PC-9 (cell line): ENCODE measurements at regions not wholly inside any gene's neighbourhood (a gene's known extent, or its start where the extent isn't known, plus 50 kb on each side); places are given as distances from the start of the nearest gene placed in this dataset.

Source experiments
- BruUV-seq: library from RNA; stranded (reverse); fragments of 400-500 nt; replicated peaks from 2 replicates; lab custom pipeline; 2021; lab: Mats Ljungman, UMichigan
- CTCF ChIA-PET: fragments of 300-600 bp; sonication (Branson Sonifier 250); formaldehyde crosslinking; loops from one replicate; lab custom pipeline; 2022; ENCODE audit warnings: antibody characterized with exemption; lab: Charles Lee
- POLR2A ChIA-PET: fragments of 300-600 bp; sonication (Branson Sonifier 250); formaldehyde crosslinking; loops from one replicate; lab custom pipeline; 2022; ENCODE audit warnings: antibody characterized with exemption; ENCODE audit not compliant: unreplicated experiment; lab: Charles Lee
- DNase-seq, 2 experiments: peaks; one replicate each; pipeline versions ENCODE4 v3.0.0 to v3.0.0-alpha.2; 2015 to 2022; ENCODE audit warnings: mixed read lengths in 1 of 2
- H2AFZ ChIP-seq: fragments of 200-600 bp; sonication (generic); 2 replicates; pipeline ENCODE4 v1.8.1; 2017; ENCODE audit warnings: antibody characterized with exemption
- H3F3A ChIP-seq: fragments of 200-600 bp; sonication (generic); 2 replicates; pipeline ENCODE4 v1.8.1; 2017; ENCODE audit warnings: antibody characterized with exemption, mild to moderate bottlenecking, low read depth; ENCODE audit not compliant: insufficient read depth
- H3K27ac ChIP-seq: fragments of 200-600 bp; sonication (generic); 2 replicates; pipeline ENCODE4 v1.6.1; 2016; ENCODE audit warnings: mixed run types
- H3K27me3 ChIP-seq: fragments of 200-600 bp; sonication (generic); 2 replicates; pipeline ENCODE4 v1.6.1; 2016; ENCODE audit warnings: low read depth, mixed run types; ENCODE audit not compliant: insufficient read depth
- H3K36me3 ChIP-seq: fragments of 200-600 bp; sonication (generic); 2 replicates; pipeline ENCODE4 v1.6.1; 2016; ENCODE audit warnings: low read depth, mixed run types
- H3K4me1 ChIP-seq: fragments of 200-600 bp; sonication (generic); replicated peaks from 2 replicates; pipeline ENCODE4 v1.6.1; 2016; ENCODE audit warnings: mixed run types; ENCODE audit not compliant: insufficient read depth
- H3K4me2 ChIP-seq: fragments of 200-600 bp; sonication (generic); 2 replicates; pipeline ENCODE4 v1.6.1; 2017; ENCODE audit warnings: mixed run types
- H3K4me3 ChIP-seq: fragments of 200-600 bp; sonication (generic); 2 replicates; pipeline ENCODE4 v1.6.1; 2016; ENCODE audit warnings: mixed run types
- H3K79me2 ChIP-seq: fragments of 200-600 bp; sonication (generic); 2 replicates; pipeline ENCODE4 v1.6.1; 2017; ENCODE audit warnings: low read depth, mixed run types
- H3K9me2 ChIP-seq: fragments of 200-600 bp; sonication (generic); 2 replicates; pipeline ENCODE4 v1.8.1; 2017; ENCODE audit warnings: mild to moderate bottlenecking; ENCODE audit not compliant: insufficient read depth
- H3K9me3 ChIP-seq: fragments of 200-600 bp; sonication (generic); 2 replicates; pipeline ENCODE4 v1.8.1; 2016; ENCODE audit warnings: low read depth; ENCODE audit not compliant: insufficient read depth
- H4K20me1 ChIP-seq: fragments of 200-600 bp; sonication (generic); 2 replicates; pipeline ENCODE4 v1.8.1; 2017; ENCODE audit not compliant: insufficient read depth
- CTCF ChIP-seq: fragments of 200-600 bp; sonication (generic); conservative IDR thresholded peaks from 2 replicates; pipeline ENCODE4 v1.6.1; 2017; ENCODE audit warnings: mixed run types, antibody characterized with exemption, mild to moderate bottlenecking, moderate library complexity
- EZH2 ChIP-seq: fragments of 200-600 bp; sonication (generic); IDR thresholded peaks from 2 replicates; pipeline ENCODE4 v1.8.0; 2017; ENCODE audit warnings: antibody characterized with exemption, low read depth
- intact Hi-C: fragments of 100-400 bp; cut with micrococcal nuclease; formaldehyde crosslinking; loops from one replicate; pipeline ENCODE4 v1.10.0; 2022; ENCODE audit not compliant: unreplicated experiment

GRCh38 chr14:30330033-30330432, 228.9 kb upstream of the G2E3 start:
- no peak overlapping the region for H3K4me3 ChIP-seq
- POLR2A ChIA-PET = no interaction called here
- TF ChIP-seq CTCF (no peak), EZH2 (no peak)
- CTCF ChIA-PET = interaction anchor here (0.7 kb wide), 1 partner anchor 15 kb away, joined by 3 read pairs; no protein-coding TSS in a partner anchor
- H3K9me3 ChIP-seq = no peaks in the 10 kb centered on the region
- H3K27me3 ChIP-seq = no peaks in the 10 kb centered on the region
- no peak overlapping the region for H3K4me2 ChIP-seq
- H3K27ac ChIP-seq = no peak overlapping the region
- no peak for DNase-seq
- no peaks in the 10 kb centered on the region for H3K36me3 ChIP-seq
- H3K4me1 ChIP-seq = no peaks in the 10 kb centered on the region
- H2AFZ ChIP-seq = no peak overlapping the region
- no peaks in the 10 kb centered on the region for H3F3A ChIP-seq
- BruUV-seq = no TSS peak
- intact Hi-C loops = no loop called here
- no peaks in the 10 kb centered on the region for H3K79me2 ChIP-seq
- H4K20me1 ChIP-seq = no peaks in the 10 kb centered on the region
- H3K9me2 ChIP-seq = no peaks in the 10 kb centered on the region

- DNase-seq = no peak
Observed at GRCh38 chr14:30330445-30330844, 228.5 kb upstream of the G2E3 start.

GRCh38 chr14:30331030-30331429, 227.9 kb upstream of the G2E3 start:
- CTCF ChIA-PET = interaction anchor here (0.7 kb wide), 1 partner anchor 14 kb away, joined by 3 read pairs; no protein-coding TSS in a partner anchor

More at GRCh38 chr14:30330445-30330844, 228.5 kb upstream of the G2E3 start:
- Histone ChIP-seq H3K9me2 (no peaks in the 10 kb centered on the region), H3F3A (no peaks in the 10 kb centered on the region), H4K20me1 (no peaks in the 10 kb centered on the region), H3K27me3 (no peaks in the 10 kb centered on the region), H3K79me2 (no peaks in the 10 kb centered on the region), H3K4me1 (no peaks in the 10 kb centered on the region), H2AFZ (no peak overlapping the region), H3K27ac (no peak overlapping the region), H3K4me3 (no peak overlapping the region), H3K36me3 (no peaks in the 10 kb centered on the region), H3K9me3 (no peaks in the 10 kb centered on the region), H3K4me2 (no peak overlapping the region)
- ChIA-PET CTCF (interaction anchor here (0.7 kb wide), 1 partner anchor 15 kb away, joined by 3 read pairs; no protein-coding TSS in a partner anchor), POLR2A (no interaction called here)
- no TSS peak for BruUV-seq
- TF ChIP-seq CTCF (peak; percentile 36), EZH2 (no peak)
- intact Hi-C loops = no loop called here

More at GRCh38 chr14:30331030-30331429, 227.9 kb upstream of the G2E3 start:
- TF ChIP-seq EZH2 (no peak), CTCF (no peak)
- Histone ChIP-seq H3K4me1 (no peaks in the 10 kb centered on the region), H3K9me3 (no peaks in the 10 kb centered on the region), H3K79me2 (no peaks in the 10 kb centered on the region), H3K4me3 (no peak overlapping the region), H3K27me3 (no peaks in the 10 kb centered on the region), H3K36me3 (no peaks in the 10 kb centered on the region), H2AFZ (no peak overlapping the region), H3K27ac (no peak overlapping the region), H3K9me2 (no peaks in the 10 kb centered on the region), H3K4me2 (no peak overlapping the region), H3F3A (no peaks in the 10 kb centered on the region), H4K20me1 (no peaks in the 10 kb centered on the region)
- no TSS peak for BruUV-seq
- POLR2A ChIA-PET = no interaction called here
- DNase-seq = no peak
- intact Hi-C loops = no loop called here
